ENCODE measurements at regions not wholly inside any gene's neighbourhood (a gene's known extent, or its start where the extent isn't known, plus 50 kb on each side); places are given as distances from the start of the nearest gene placed in this dataset.

DNA sequence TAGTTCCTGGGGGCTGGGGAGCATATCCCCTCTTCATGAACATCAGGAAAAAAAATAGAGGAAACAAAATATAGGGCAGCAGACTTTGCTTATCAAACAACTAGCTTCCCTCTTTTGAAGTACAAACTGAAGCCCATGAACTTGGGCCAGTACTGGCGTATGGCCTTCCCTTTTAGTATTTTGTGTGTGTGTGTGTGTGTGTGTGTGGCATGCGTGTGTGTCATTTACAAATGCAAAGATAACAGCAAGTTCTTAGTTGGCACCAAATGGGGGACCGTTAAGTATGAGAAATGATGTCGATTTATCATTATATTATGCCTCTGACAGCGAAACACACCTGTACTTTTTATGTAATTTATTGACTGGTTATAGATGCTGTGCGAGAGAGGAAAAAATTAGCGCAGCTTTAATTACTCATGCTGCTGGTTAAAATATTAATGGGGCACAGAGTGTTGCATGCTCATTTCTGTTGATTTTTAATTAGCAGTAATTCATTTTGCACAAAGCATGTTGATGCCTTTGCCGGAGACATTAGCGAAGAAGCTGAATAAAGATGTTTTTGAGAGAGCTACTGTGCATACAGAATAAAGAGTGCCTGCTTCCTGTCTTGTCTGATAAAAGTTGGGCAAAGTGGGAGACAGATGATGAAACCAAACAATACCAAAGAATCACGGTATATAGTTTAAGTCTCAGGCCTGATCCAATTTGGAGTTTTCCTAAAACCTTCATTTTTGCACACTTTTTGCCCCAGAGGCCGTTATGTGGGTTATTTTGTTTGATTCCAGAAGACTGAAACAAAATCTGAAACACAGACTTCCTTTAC is 297.1 kb downstream of the SATB1 start:
- no peak overlapping the region for H3K27ac ChIP-seq

DNA sequence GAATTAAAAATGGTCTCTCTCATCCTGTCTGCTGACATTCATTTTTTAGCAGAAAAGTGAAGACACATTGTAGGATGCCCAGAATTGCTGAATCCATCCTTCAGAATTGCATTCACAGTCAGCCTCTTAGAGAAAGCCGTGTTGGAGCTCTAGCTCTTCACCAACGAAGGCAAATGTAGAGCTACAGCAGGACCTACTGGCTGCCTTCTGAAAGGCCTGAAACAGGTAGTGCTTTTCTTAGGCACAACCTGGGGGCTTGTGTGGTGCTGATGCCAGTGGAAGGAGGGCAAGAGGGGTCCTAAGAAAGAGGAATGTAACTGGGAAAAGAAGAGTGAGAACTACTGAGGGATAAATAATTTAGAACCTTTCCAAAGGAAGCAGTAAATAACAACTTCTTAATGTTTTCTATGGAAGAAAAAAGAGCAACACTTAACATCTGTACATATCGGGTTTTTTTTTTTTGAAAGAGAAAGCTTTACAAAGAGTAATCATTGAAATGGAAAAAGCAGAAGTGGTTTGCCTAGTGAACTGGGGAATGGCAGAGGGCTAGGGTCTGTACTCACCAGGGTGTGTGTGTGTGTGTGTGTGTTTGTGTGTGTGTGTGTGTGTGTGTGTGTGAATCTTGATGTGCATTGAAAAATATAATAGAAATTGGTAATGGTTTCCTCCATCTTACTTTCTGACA is 297.8 kb downstream of the SATB1 start:
- H2AFZ ChIP-seq (ENCODE audit: low read depth) = no peak overlapping the region
- H3K4me2 ChIP-seq = no peak overlapping the region
- H3K4me3 ChIP-seq (IDR thresholded peaks at IDR 0.05; ENCODE audit: insufficient read depth, low read depth, low read length) = no peak overlapping the region
- H3K4me1 ChIP-seq (ENCODE audit: low read depth, poor library complexity, severe bottlenecking) = no peaks in the 10 kb centered on the region
- no peaks in the 10 kb centered on the region for H3K79me2 ChIP-seq (ENCODE audit: insufficient read depth, low read depth)
- H3K27me3 ChIP-seq (ENCODE audit: insufficient read depth, low read depth) = no peaks in the 10 kb centered on the region
- H3K9ac ChIP-seq = no peak overlapping the region
- H3K36me3 ChIP-seq (ENCODE audit: insufficient read depth) = no peaks in the 10 kb centered on the region
- no peaks in the 10 kb centered on the region for H4K20me1 ChIP-seq (ENCODE audit: insufficient read depth)
- TF ChIP-seq, protein P1, sequence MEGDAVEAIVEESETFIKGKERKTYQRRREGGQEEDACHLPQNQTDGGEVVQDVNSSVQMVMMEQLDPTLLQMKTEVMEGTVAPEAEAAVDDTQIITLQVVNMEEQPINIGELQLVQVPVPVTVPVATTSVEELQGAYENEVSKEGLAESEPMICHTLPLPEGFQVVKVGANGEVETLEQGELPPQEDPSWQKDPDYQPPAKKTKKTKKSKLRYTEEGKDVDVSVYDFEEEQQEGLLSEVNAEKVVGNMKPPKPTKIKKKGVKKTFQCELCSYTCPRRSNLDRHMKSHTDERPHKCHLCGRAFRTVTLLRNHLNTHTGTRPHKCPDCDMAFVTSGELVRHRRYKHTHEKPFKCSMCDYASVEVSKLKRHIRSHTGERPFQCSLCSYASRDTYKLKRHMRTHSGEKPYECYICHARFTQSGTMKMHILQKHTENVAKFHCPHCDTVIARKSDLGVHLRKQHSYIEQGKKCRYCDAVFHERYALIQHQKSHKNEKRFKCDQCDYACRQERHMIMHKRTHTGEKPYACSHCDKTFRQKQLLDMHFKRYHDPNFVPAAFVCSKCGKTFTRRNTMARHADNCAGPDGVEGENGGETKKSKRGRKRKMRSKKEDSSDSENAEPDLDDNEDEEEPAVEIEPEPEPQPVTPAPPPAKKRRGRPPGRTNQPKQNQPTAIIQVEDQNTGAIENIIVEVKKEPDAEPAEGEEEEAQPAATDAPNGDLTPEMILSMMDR (conservative IDR thresholded peaks at IDR 0.05; ENCODE audit: low read depth, low read length) = no peak
- H3K27ac ChIP-seq = no peak overlapping the region

More for the DNA sequence above, 297.1 kb downstream of the SATB1 start:
- H4K20me1 ChIP-seq (ENCODE audit: insufficient read depth) = no peaks in the 10 kb centered on the region
- no peak overlapping the region for H3K4me2 ChIP-seq
- TF ChIP-seq, protein P1 (conservative IDR thresholded peaks at IDR 0.05; ENCODE audit: low read depth, low read length) = no peak
- H3K27me3 ChIP-seq (ENCODE audit: insufficient read depth, low read depth) = no peaks in the 10 kb centered on the region
- no peaks in the 10 kb centered on the region for H3K79me2 ChIP-seq (ENCODE audit: insufficient read depth, low read depth)
- no peaks in the 10 kb centered on the region for H3K4me1 ChIP-seq (ENCODE audit: low read depth, poor library complexity, severe bottlenecking)
- no peak overlapping the region for H2AFZ ChIP-seq (ENCODE audit: low read depth)
- no peaks in the 10 kb centered on the region for H3K36me3 ChIP-seq (ENCODE audit: insufficient read depth)
- H3K4me3 ChIP-seq (IDR thresholded peaks at IDR 0.05; ENCODE audit: insufficient read depth, low read depth, low read length) = no peak overlapping the region
- H3K9ac ChIP-seq = no peak overlapping the region

DNA sequence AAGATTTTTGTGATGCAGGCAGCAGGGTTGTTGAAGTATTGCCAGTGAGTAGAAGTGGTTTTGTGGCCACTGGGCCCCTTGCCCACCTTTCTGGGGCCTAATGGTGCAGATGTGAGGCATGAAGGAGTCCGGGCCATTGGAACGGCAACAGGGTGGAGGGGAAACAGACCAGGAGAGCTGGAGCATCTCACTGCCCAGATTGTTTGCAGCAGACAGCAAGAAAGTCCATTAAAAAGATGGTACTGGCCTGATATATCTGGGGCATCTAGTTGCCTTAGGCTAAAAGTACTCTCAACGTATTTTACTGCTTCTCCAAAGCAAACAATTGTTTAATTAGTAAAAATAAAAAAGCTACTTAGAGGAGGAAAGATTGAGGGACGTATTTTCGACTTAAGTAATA is 298.4 kb downstream of the SATB1 start:
- no peak overlapping the region for H3K9ac ChIP-seq
- H3K79me2 ChIP-seq (ENCODE audit: insufficient read depth, low read depth) = no peaks in the 10 kb centered on the region
- no peaks in the 10 kb centered on the region for H4K20me1 ChIP-seq (ENCODE audit: insufficient read depth)
- TF ChIP-seq, protein P1 (conservative IDR thresholded peaks at IDR 0.05; ENCODE audit: low read depth, low read length) = no peak
- H3K4me2 ChIP-seq = no peak overlapping the region
- H3K36me3 ChIP-seq (ENCODE audit: insufficient read depth) = no peaks in the 10 kb centered on the region
- no peak overlapping the region for H2AFZ ChIP-seq (ENCODE audit: low read depth)
- no peaks in the 10 kb centered on the region for H3K4me1 ChIP-seq (ENCODE audit: low read depth, poor library complexity, severe bottlenecking)
- no peaks in the 10 kb centered on the region for H3K27me3 ChIP-seq (ENCODE audit: insufficient read depth, low read depth)
- no peak overlapping the region for H3K27ac ChIP-seq
- H3K4me3 ChIP-seq (IDR thresholded peaks at IDR 0.05; ENCODE audit: insufficient read depth, low read depth, low read length) = no peak overlapping the region

DNA sequence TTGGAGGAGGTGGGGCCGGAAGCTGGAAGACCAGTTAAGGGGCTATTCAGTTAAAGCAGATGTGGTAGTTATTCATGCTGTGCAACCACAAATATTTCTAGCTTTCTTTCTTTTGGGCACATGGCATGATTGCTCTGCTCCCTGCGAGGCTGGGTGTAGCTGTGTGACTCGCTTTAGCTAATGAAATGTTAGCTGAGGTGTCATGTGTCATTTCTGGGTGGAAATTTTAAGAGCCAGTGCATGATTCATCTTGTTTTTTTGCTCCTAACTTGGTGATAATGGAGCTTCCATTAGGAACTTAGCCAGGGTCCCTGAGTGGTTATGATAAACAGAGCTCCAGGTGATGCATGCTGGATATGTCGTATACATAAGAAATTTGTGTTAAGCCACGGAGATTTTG is 300.6 kb downstream of the SATB1 start:
- no peaks in the 10 kb centered on the region for H4K20me1 ChIP-seq (ENCODE audit: insufficient read depth)
- no peaks in the 10 kb centered on the region for H3K27me3 ChIP-seq (ENCODE audit: insufficient read depth, low read depth)
- no peak overlapping the region for H3K27ac ChIP-seq
- no peaks in the 10 kb centered on the region for H3K79me2 ChIP-seq (ENCODE audit: insufficient read depth, low read depth)
- H3K4me2 ChIP-seq = no peak overlapping the region
- no peak overlapping the region for H3K4me3 ChIP-seq (IDR thresholded peaks at IDR 0.05; ENCODE audit: insufficient read depth, low read depth, low read length)
- no peaks in the 10 kb centered on the region for H3K36me3 ChIP-seq (ENCODE audit: insufficient read depth)
- TF ChIP-seq, protein P1 (conservative IDR thresholded peaks at IDR 0.05; ENCODE audit: low read depth, low read length) = no peak
- no peak overlapping the region for H2AFZ ChIP-seq (ENCODE audit: low read depth)
- H3K4me1 ChIP-seq (ENCODE audit: low read depth, poor library complexity, severe bottlenecking) = no peaks in the 10 kb centered on the region
- H3K9ac ChIP-seq = no peak overlapping the region
